ENCODE measurements at regions not wholly inside any gene's neighbourhood (a gene's known extent, or its start where the extent isn't known, plus 50 kb on each side); places are given as distances from the start of the nearest gene placed in this dataset.
A peak's percentile ranks its signal among the peaks of the same experiment; 100 is the strongest.

DNA sequence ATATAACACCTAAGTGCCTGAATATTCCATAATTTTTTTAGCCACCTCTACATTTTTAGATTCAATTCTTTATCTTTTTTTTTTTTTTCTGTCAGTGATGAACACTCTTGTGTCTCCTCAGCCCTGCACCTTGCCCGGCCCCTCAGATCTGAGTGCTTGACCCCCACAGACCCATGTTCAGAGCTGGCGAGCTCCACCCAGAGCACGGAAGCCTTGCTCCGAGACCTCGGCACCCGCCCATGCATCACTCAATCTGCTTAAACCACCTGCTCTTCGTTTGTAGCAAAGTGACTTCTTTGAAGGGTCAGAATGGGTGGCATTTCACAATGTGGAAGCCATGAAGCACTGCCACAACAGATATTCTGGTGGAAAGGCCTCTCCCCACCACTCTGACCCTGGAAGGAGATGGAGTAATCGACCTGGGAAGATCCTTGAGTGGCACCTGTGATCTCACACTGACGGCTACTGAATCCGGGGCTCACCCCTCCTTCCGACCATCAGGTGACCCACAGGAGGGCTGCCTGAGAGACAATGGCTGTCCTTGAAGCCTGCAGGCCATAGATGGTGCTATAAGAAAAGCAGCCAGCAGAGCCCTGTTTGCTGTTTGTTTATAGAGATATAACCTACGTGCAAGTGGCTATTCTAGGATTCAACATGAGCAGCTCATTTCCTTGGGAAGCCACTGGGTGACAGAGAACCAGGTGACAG lies 261.1 kb upstream of the IRX4 start:
- no peak overlapping the region for H2BK20ac ChIP-seq (ENCODE audit: low read length)
- H3K56ac ChIP-seq (replicated peaks; ENCODE audit: insufficient read length, low read depth, low read length), result no peak overlapping the region
- no peaks in the 10 kb centered on the region for H3K79me1 ChIP-seq (ENCODE audit: low read depth, low read length)
- FAIRE-seq (no peak), DNase-seq (ENCODE audit: low read depth in 1 of 2, low spot score in 2 of 2) (no peak)
- H3K4ac ChIP-seq (replicated peaks; ENCODE audit: insufficient read length, low read depth, low read length), result no peak overlapping the region
- no peak overlapping the region for H2AK5ac ChIP-seq (ENCODE audit: low read depth, low read length)
- 84% methylated on average over 12 of the region's 12 CpGs; no CpG with 5 or more reads in 1 of the 2 experiments for WGBS, 2 experiments (ENCODE audit: extremely low coverage in 1 of 2, insufficient coverage in 1 of 2, insufficient read length in 1 of 2, insufficient replicate concordance in 2 of 2, low coverage in 1 of 2, low lambda C conversion rate in 2 of 2, missing lambda C conversion rate in 1 of 2)
- no peaks in the 10 kb centered on the region for H3K27me3 ChIP-seq (replicated peaks in 1 of 4; ENCODE audit: control insufficient read depth in 3 of 4, extremely low read depth in 1 of 4, insufficient read depth in 3 of 4, low read length in 3 of 4)
- H4K20me1 ChIP-seq (replicated peaks in 1 of 2; ENCODE audit: control insufficient read depth in 1 of 2, insufficient read depth in 2 of 2, low read length in 2 of 2), result no peaks in the 10 kb centered on the region
- no peak overlapping the region for H2AFZ ChIP-seq (ENCODE audit: low read length)
- no peak overlapping the region for H3K27ac ChIP-seq (ENCODE audit: low read depth, low read length)
- H2BK12ac ChIP-seq (ENCODE audit: low read depth, low read length), result no peak overlapping the region
- H2BK5ac ChIP-seq (ENCODE audit: low read depth, low read length), result no peak overlapping the region
- no peak overlapping the region for H3K9ac ChIP-seq (replicated peaks in 1 of 4; ENCODE audit: extremely low read depth in 1 of 4, low read depth in 3 of 4, low read length in 3 of 4)
- no peak overlapping the region for H3K14ac ChIP-seq (ENCODE audit: insufficient read length)
- TF ChIP-seq RAD21 (IDR thresholded peaks at IDR 0.05 in 1 of 2, conservative IDR thresholded peaks at IDR 0.05 in 1 of 2; ENCODE audit: low read depth in 2 of 2, low read length in 2 of 2) (peak; percentile 7 to 25; a peak in 2 of 4 replicates), SP4 (IDR thresholded peaks at IDR 0.05; ENCODE audit: low read length) (no peak)
- H3K79me2 ChIP-seq (ENCODE audit: control insufficient read depth in 1 of 2, insufficient read depth in 2 of 2, low read length in 2 of 2), result no peaks in the 10 kb centered on the region
- H3K18ac ChIP-seq (ENCODE audit: extremely low read depth, low read length), result no peak overlapping the region
- H3K23ac ChIP-seq (ENCODE audit: insufficient read length), result no peak overlapping the region
- H3K23me2 ChIP-seq (ENCODE audit: low read depth, low read length), result peaks cover 14% of the 10 kb centered on the region; the same call in 1 of the 2 replicates
- peaks cover 2 to 14% of the 10 kb centered on the region in 2 experiments; a peak in 3 of 4 replicates for H3K9me3 ChIP-seq (ENCODE audit: insufficient read depth in 2 of 2, low read depth in 1 of 2, low read length in 1 of 2)
- H4K8ac ChIP-seq (ENCODE audit: extremely low read depth, insufficient read depth, low read length), result no peak overlapping the region
- H4K5ac ChIP-seq (ENCODE audit: insufficient read length, low read depth, low read length), result no peak overlapping the region
- H3K36me3 ChIP-seq (ENCODE audit: control insufficient read depth in 2 of 4, insufficient read depth in 4 of 4, low read length in 3 of 4), result no peaks in the 10 kb centered on the region
- peaks cover 0 to 6% (median 3%) of the 10 kb centered on the region in 4 experiments; a peak in 3 of 7 replicates for H3K4me1 ChIP-seq (replicated peaks in 1 of 4; ENCODE audit: control insufficient read depth in 3 of 4, insufficient read depth in 4 of 4, low read length in 3 of 4)
- ChIA-PET CTCF (ENCODE audit: partially characterized antibody) (no interaction called here), POLR2A (ENCODE audit: partially characterized antibody) (no interaction called here)
- H4K91ac ChIP-seq (replicated peaks; ENCODE audit: insufficient read length, low read length), result no peak overlapping the region
- no peak overlapping the region for H2BK120ac ChIP-seq (replicated peaks; ENCODE audit: low read depth, low read length)
- H3K4me2 ChIP-seq (ENCODE audit: insufficient read depth in 1 of 2, low read depth in 2 of 2, low read length in 2 of 2), result no peak overlapping the region
- no peak overlapping the region for H2BK15ac ChIP-seq (ENCODE audit: low read length)
- no peak overlapping the region for H3K4me3 ChIP-seq (ENCODE audit: extremely low read depth in 1 of 4, insufficient read depth in 2 of 4, low read depth in 3 of 4, low read length in 4 of 4)

Data from H1 (cell line).